ENCODE measurements at regions not wholly inside any gene's neighbourhood (a gene's known extent, or its start where the extent isn't known, plus 50 kb on each side); places are given as distances from the start of the nearest gene placed in this dataset.

GRCh38 chr12:38501991-38502390 lies 185.4 kb downstream of the ALG10B start:
- TF ChIP-seq CTCF (IDR thresholded peaks at IDR 0.05 in 8 of 11, conservative IDR thresholded peaks at IDR 0.05 in 3 of 11) (no peak), POLR2AphosphoS5 (IDR thresholded peaks at IDR 0.05) (no peak), POLR2A (IDR thresholded peaks at IDR 0.05) (no peak)
